Fibroblast of mammary gland (primary cell): ENCODE measurements at regions not wholly inside any gene's neighbourhood (a gene's known extent, or its start where the extent isn't known, plus 50 kb on each side); places are given as distances from the start of the nearest gene placed in this dataset.

ENCODE experiments used
- DNase-seq: peaks from one replicate; pipeline ENCODE4 v3.0.0-alpha.2; 2010; ENCODE audit warnings: low read depth
- H3K4me3 ChIP-seq: 2 replicates; pipeline ENCODE4 v1.5.1; 2011; ENCODE audit warnings: low read depth, mild to moderate bottlenecking, low read length, moderate library complexity; ENCODE audit not compliant: control insufficient read depth
- TF ChIP-seq, protein P1 (sequence below): conservative IDR thresholded peaks from 2 replicates; pipeline ENCODE4 v1.5.1; 2011; ENCODE audit warnings: low read depth, low read length, inconsistent platforms; ENCODE audit not compliant: control insufficient read depth, insufficient read depth

DNA sequence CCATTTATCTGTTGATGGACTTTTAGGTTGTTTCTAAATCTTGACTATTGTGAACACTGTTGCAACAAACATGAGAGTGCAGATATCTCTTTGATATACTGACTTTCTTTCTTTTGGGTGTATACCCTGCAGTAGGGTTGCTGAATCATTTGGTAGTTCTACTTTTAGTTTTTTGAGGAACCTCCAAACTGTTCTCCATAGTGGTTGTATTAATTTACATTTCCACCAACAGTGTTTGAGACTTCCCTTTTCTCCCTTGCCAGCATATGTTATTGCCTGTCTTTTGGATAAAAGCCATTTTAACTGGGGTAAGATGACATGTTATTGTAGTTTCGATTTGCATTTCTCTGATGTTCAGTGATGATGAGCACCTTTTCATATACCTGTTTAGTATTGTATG, 330.0 kb downstream of the DDX10 start:
- no peak for DNase-seq
- TF ChIP-seq, protein P1, sequence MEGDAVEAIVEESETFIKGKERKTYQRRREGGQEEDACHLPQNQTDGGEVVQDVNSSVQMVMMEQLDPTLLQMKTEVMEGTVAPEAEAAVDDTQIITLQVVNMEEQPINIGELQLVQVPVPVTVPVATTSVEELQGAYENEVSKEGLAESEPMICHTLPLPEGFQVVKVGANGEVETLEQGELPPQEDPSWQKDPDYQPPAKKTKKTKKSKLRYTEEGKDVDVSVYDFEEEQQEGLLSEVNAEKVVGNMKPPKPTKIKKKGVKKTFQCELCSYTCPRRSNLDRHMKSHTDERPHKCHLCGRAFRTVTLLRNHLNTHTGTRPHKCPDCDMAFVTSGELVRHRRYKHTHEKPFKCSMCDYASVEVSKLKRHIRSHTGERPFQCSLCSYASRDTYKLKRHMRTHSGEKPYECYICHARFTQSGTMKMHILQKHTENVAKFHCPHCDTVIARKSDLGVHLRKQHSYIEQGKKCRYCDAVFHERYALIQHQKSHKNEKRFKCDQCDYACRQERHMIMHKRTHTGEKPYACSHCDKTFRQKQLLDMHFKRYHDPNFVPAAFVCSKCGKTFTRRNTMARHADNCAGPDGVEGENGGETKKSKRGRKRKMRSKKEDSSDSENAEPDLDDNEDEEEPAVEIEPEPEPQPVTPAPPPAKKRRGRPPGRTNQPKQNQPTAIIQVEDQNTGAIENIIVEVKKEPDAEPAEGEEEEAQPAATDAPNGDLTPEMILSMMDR = no peak
- H3K4me3 ChIP-seq = no peak overlapping the region

- no peak for DNase-seq
- TF ChIP-seq, protein P1 = no peak
- H3K4me3 ChIP-seq = no peak overlapping the region
Observed at GRCh38 chr11:108997826-108998225, 333.0 kb downstream of the DDX10 start.

GRCh38 chr11:109000531-109000930, 335.7 kb downstream of the DDX10 start:
- no peak overlapping the region for H3K4me3 ChIP-seq
- no peak for DNase-seq
- TF ChIP-seq, protein P1 = no peak

GRCh38 chr11:109001585-109001984, 336.7 kb downstream of the DDX10 start:
- no peak for DNase-seq
- TF ChIP-seq, protein P1 = no peak
- no peak overlapping the region for H3K4me3 ChIP-seq

- no peak for DNase-seq
- TF ChIP-seq, protein P1 = no peak
- H3K4me3 ChIP-seq = no peak overlapping the region
Observed at GRCh38 chr11:109012991-109013390, 348.1 kb downstream of the DDX10 start.

- no peak for DNase-seq
- TF ChIP-seq, protein P1 = no peak
- no peak overlapping the region for H3K4me3 ChIP-seq
Observed at GRCh38 chr11:109015283-109015682, 350.4 kb downstream of the DDX10 start.

- H3K4me3 ChIP-seq = no peak overlapping the region
- DNase-seq = no peak
- TF ChIP-seq, protein P1 = no peak
Observed at GRCh38 chr11:109016724-109017123, 351.9 kb downstream of the DDX10 start.
